ENCODE measurements at regions not wholly inside any gene's neighbourhood (a gene's known extent, or its start where the extent isn't known, plus 50 kb on each side); places are given as distances from the start of the nearest gene placed in this dataset.

- Histone ChIP-seq H3K9ac (no peak overlapping the region), H3K27ac (no peak overlapping the region), H2AFZ (no peak overlapping the region), H3K4me1 (no peaks in the 10 kb centered on the region), H3K36me3 (ENCODE audit: control insufficient read depth, insufficient read depth, low read length) (no peaks in the 10 kb centered on the region), H3K79me2 (no peaks in the 10 kb centered on the region), H3K27me3 (ENCODE audit: control insufficient read depth, insufficient read depth, low read length) (no peaks in the 10 kb centered on the region), H3K4me3 (ENCODE audit: low read depth, low read length) (no peak overlapping the region), H3K9me3 (ENCODE audit: control insufficient read depth, low read length) (no peaks in the 10 kb centered on the region), H3K4me2 (ENCODE audit: low read length) (no peak overlapping the region)
- no peak for TF ChIP-seq CTCF (IDR thresholded peaks at IDR 0.05)
Observed at GRCh38 chr13:34347784-34348573, 530.0 kb downstream of the RFC3 start.

- Histone ChIP-seq H3K36me3 (ENCODE audit: control insufficient read depth, insufficient read depth, low read length) (no peaks in the 10 kb centered on the region), H2AFZ (no peak overlapping the region), H3K4me1 (no peaks in the 10 kb centered on the region), H3K9me3 (ENCODE audit: control insufficient read depth, low read length) (no peaks in the 10 kb centered on the region), H3K27ac (no peak overlapping the region), H3K9ac (no peak overlapping the region), H3K79me2 (no peaks in the 10 kb centered on the region), H3K4me2 (ENCODE audit: low read length) (no peak overlapping the region), H3K27me3 (ENCODE audit: control insufficient read depth, insufficient read depth, low read length) (no peaks in the 10 kb centered on the region), H3K4me3 (ENCODE audit: low read depth, low read length) (no peak overlapping the region)
- TF ChIP-seq CTCF (IDR thresholded peaks at IDR 0.05) = no peak
Observed at GRCh38 chr13:34349091-34349722, 531.3 kb downstream of the RFC3 start.

DNA sequence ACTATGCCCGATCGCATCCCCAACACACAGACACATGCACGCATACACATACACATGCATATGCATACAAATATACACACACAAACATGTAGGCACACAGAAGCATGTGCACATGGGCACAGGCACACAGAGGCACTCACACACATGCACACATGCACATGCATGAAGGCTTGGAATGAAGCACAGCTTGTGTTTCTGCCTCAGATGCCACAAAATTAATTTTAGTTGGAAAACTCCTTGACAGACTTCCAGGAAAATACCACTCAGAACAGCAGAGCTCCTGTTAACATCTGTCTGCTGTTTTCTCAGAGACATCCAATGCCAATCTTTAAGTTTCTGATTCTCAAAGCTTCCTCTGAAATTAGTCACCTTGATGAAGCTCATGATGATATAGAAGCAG lies 532.7 kb downstream of the RFC3 start:
- Histone ChIP-seq H3K9ac (no peak overlapping the region), H3K4me3 (ENCODE audit: low read depth, low read length) (no peak overlapping the region)
- TF ChIP-seq CTCF (IDR thresholded peaks at IDR 0.05) = no peak

GRCh38 chr13:34351134-34351533 lies 533.2 kb downstream of the RFC3 start:
- Histone ChIP-seq H3K4me2 (ENCODE audit: low read length) (no peak overlapping the region), H3K9ac (no peak overlapping the region), H3K4me1 (no peaks in the 10 kb centered on the region), H3K36me3 (ENCODE audit: control insufficient read depth, insufficient read depth, low read length) (no peaks in the 10 kb centered on the region), H3K27ac (no peak overlapping the region), H3K4me3 (ENCODE audit: low read depth, low read length) (no peak overlapping the region), H3K27me3 (ENCODE audit: control insufficient read depth, insufficient read depth, low read length) (no peaks in the 10 kb centered on the region), H3K79me2 (no peaks in the 10 kb centered on the region), H2AFZ (no peak overlapping the region), H3K9me3 (ENCODE audit: control insufficient read depth, low read length) (no peaks in the 10 kb centered on the region)
- no peak for TF ChIP-seq CTCF (IDR thresholded peaks at IDR 0.05)

More for the DNA sequence above, 532.7 kb downstream of the RFC3 start:
- H3K9me3 ChIP-seq (ENCODE audit: control insufficient read depth, low read length) = no peaks in the 10 kb centered on the region
- no peaks in the 10 kb centered on the region for H3K27me3 ChIP-seq (ENCODE audit: control insufficient read depth, insufficient read depth, low read length)
- no peaks in the 10 kb centered on the region for H3K4me1 ChIP-seq
- H3K4me2 ChIP-seq (ENCODE audit: low read length) = no peak overlapping the region
- no peak overlapping the region for H3K27ac ChIP-seq
- H3K36me3 ChIP-seq (ENCODE audit: control insufficient read depth, insufficient read depth, low read length) = no peaks in the 10 kb centered on the region
- no peak overlapping the region for H2AFZ ChIP-seq
- no peaks in the 10 kb centered on the region for H3K79me2 ChIP-seq
